ENCODE measurements at regions not wholly inside any gene's neighbourhood (a gene's known extent, or its start where the extent isn't known, plus 50 kb on each side); places are given as distances from the start of the nearest gene placed in this dataset.

DNA sequence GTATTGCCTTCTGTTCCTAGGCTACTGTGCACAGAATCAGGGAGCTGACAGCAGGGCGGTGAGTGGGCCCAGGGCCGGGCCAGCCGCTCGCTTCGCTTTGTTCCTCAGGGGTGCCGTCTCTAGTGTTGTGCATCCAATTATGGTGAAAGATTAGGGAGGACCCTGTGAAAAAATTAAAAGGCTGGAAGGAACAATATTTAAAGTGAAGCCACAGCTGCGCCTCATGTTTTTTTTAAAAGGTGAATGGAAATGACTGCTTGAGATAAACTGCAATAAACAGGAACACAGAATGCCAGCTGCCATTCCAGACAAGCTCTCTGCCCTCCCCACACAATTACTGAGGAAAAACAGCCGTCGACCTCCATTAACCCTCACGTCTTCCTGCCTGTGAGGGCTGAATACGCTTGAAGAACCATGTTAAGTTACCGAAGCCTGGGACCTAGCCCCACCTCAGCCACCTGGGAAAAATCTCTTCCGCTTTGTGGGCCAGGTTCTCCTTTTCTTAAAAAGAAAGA is 132.0 kb upstream of the IL12A start:
- Mint-ChIP-seq H3K27ac (no peak overlapping the region), H3K4me3 (no peak overlapping the region), H3K9me3 (peaks cover 0 to 1% (median 0%) of the 10 kb centered on the region in 8 donors), H3K4me1 (peaks cover 0 to 4% (median 3%) of the 10 kb centered on the region in 4 donors), H3K27me3 (peaks cover 9 to 36% of the 10 kb centered on the region in 2 donors), H3K36me3 (no peaks in the 10 kb centered on the region)
- Histone ChIP-seq H3K27me3 (ENCODE audit: insufficient read depth, low read length) (peaks cover 3% of the 10 kb centered on the region), H3K4me3 (ENCODE audit: low read length in 2 of 2) (no peak overlapping the region), H3K4me1 (ENCODE audit: insufficient read depth, low read length) (no peaks in the 10 kb centered on the region), H3K9me3 (ENCODE audit: control insufficient read depth in 1 of 2, low read length in 2 of 2) (no peaks in the 10 kb centered on the region), H3K27ac (ENCODE audit: low read depth, low read length) (no peak overlapping the region), H3K36me3 (ENCODE audit: insufficient read depth, low read length) (no peaks in the 10 kb centered on the region)
- intact Hi-C loops (cut with micrococcal nuclease): no loop called here
- DNase-seq: no peak
- ChIA-PET CTCF (ENCODE audit: partially characterized antibody) (no interaction called here), POLR2A (ENCODE audit: partially characterized antibody) (no interaction called here)

DNA sequence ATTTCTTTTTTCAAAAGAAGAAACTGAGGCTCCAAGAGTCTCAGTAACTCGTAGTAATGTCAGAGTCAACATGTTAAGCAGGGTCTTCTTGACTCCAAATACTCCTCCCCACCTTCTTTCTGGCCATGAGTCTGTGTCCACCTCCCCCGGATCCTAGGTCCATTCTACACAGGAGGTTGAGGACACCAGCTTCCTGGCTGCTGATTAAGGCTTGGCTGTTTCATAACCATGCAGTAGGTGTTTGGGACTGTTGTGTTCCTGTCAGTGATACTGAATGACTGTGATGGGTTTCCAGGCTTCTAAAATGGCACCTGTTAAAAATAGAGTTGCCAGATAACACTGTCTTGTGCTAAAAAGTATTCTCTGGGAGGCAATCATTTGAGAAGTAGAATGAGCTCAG is 130.8 kb upstream of the IL12A start:
- Mint-ChIP-seq H3K4me3 (no peak overlapping the region), H3K4me1 (peaks cover 0 to 4% (median 3%) of the 10 kb centered on the region in 4 donors), H3K9me3 (peaks cover 0 to 1% (median 0%) of the 10 kb centered on the region in 8 donors), H3K27me3 (peaks cover 9 to 33% of the 10 kb centered on the region in 2 donors), H3K27ac (no peak overlapping the region), H3K36me3 (no peaks in the 10 kb centered on the region)
- Histone ChIP-seq H3K27me3 (ENCODE audit: insufficient read depth, low read length) (peaks cover 3% of the 10 kb centered on the region), H3K9me3 (ENCODE audit: control insufficient read depth in 1 of 2, low read length in 2 of 2) (no peaks in the 10 kb centered on the region), H3K36me3 (ENCODE audit: insufficient read depth, low read length) (no peaks in the 10 kb centered on the region), H3K27ac (ENCODE audit: low read depth, low read length) (no peak overlapping the region), H3K4me3 (ENCODE audit: low read length in 2 of 2) (no peak overlapping the region), H3K4me1 (ENCODE audit: insufficient read depth, low read length) (no peaks in the 10 kb centered on the region)
- CTCF ChIA-PET (ENCODE audit: partially characterized antibody): no interaction called here
- POLR2A ChIA-PET (ENCODE audit: partially characterized antibody): no interaction called here
- no peak for DNase-seq
- intact Hi-C loops (cut with micrococcal nuclease): no loop called here

DNA sequence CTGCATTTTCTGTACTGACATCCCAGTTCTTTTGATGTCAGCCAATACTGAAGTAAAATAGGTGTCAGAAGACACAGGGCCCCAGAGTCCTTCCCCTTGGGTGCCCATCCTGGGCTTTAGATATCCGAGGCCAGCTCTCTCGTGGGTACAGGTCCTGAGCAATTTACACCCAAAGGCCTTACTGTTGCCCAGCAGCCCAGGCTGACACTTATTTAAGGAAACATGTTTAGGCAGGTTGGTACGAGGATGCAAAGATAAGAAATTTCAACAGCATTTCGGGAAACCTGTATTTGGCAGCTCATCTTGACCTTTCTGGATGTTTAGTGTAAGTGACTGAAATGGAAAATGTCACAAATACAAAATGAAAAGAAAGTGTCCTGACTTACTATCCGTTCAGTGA is 130.0 kb upstream of the IL12A start:
- no peaks in the 10 kb centered on the region for H3K4me1 ChIP-seq (ENCODE audit: insufficient read depth, low read length)
- H3K27me3 ChIP-seq (ENCODE audit: insufficient read depth, low read length): peaks cover 3% of the 10 kb centered on the region
- peaks cover 11 to 33% of the 10 kb centered on the region in 2 donors for H3K27me3 Mint-ChIP-seq
- H3K4me1 Mint-ChIP-seq: peaks cover 0 to 4% (median 3%) of the 10 kb centered on the region in 4 donors
- no peak overlapping the region for H3K4me3 Mint-ChIP-seq
- no peak overlapping the region for H3K27ac ChIP-seq (ENCODE audit: low read depth, low read length)
- no peaks in the 10 kb centered on the region for H3K9me3 ChIP-seq (ENCODE audit: control insufficient read depth in 1 of 2, low read length in 2 of 2)
- no peak for DNase-seq
- H3K36me3 ChIP-seq (ENCODE audit: insufficient read depth, low read length): no peaks in the 10 kb centered on the region
- no peak overlapping the region for H3K4me3 ChIP-seq (ENCODE audit: low read length in 2 of 2)
- intact Hi-C loops (cut with micrococcal nuclease): no loop called here
- no peaks in the 10 kb centered on the region for H3K36me3 Mint-ChIP-seq
- H3K27ac Mint-ChIP-seq: no peak overlapping the region
- ChIA-PET CTCF (ENCODE audit: partially characterized antibody) (no interaction called here), POLR2A (ENCODE audit: partially characterized antibody) (no interaction called here)
- H3K9me3 Mint-ChIP-seq: peaks cover 0 to 1% (median 0%) of the 10 kb centered on the region in 8 donors

DNA sequence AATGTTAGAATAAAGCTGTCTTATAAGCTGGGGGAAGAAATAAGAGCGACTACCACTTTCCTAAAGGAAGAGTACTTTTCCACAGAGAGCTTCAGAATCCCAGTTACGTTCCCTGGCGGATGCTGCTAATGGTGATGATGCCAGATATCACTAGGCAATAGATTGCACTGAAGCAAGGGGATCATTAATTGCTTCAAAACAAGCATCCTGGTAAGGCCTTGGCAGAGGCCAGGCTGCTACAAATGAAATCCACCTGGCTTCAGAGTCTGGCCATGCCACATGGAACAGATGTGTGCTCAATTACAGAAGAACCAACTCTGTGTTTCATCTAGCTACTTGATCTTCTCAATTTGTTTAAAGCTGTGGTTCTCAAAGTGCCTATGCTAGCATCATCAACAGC is 129.2 kb upstream of the IL12A start:
- H3K27ac ChIP-seq (ENCODE audit: low read depth, low read length): no peak overlapping the region
- no peaks in the 10 kb centered on the region for H3K36me3 ChIP-seq (ENCODE audit: insufficient read depth, low read length)
- H3K4me3 ChIP-seq (ENCODE audit: low read length in 2 of 2): no peak overlapping the region
- CTCF ChIA-PET (ENCODE audit: partially characterized antibody): interaction anchor here (0.6 kb wide), 1 partner anchor 626 kb away, joined by 3 read pairs; no protein-coding TSS in a partner anchor
- POLR2A ChIA-PET (ENCODE audit: partially characterized antibody): no interaction called here
- H3K27me3 ChIP-seq (ENCODE audit: insufficient read depth, low read length): peaks cover 3% of the 10 kb centered on the region
- Mint-ChIP-seq H3K36me3 (no peaks in the 10 kb centered on the region), H3K27me3 (peaks cover 13 to 27% of the 10 kb centered on the region in 2 donors), H3K9me3 (peaks cover 0 to 1% (median 0%) of the 10 kb centered on the region in 8 donors), H3K4me3 (no peak overlapping the region), H3K4me1 (peaks cover 0 to 4% (median 3%) of the 10 kb centered on the region in 4 donors), H3K27ac (no peak overlapping the region)
- no peaks in the 10 kb centered on the region for H3K9me3 ChIP-seq (ENCODE audit: control insufficient read depth in 1 of 2, low read length in 2 of 2)
- H3K4me1 ChIP-seq (ENCODE audit: insufficient read depth, low read length): no peaks in the 10 kb centered on the region
- intact Hi-C loops (cut with micrococcal nuclease): no loop called here
- no peak for DNase-seq

DNA sequence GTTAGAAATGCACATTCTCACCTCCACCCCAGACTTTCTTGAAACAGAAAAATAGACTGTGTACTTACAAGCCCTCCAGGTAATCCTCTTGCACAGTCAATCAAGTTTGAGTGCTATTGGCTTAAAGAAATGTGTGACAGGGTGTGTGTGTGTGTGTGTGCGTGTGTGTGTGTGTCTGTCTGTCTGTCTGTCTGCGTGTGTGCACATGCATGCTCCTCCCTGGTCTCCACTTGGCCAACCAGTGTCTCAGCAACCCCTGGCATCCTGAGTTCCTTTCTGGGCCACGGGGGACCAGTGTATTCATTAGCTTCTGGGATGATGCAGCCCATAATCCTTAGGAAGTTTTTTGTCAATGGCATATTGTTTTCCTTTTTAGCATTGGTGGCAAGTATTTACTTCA is 128.8 kb upstream of the IL12A start:
- H3K27me3 ChIP-seq (ENCODE audit: insufficient read depth, low read length): peaks cover 3% of the 10 kb centered on the region
- ChIA-PET POLR2A (ENCODE audit: partially characterized antibody) (no interaction called here), CTCF (ENCODE audit: partially characterized antibody) (interaction anchor here (0.6 kb wide), 1 partner anchor 626 kb away, joined by 3 read pairs; no protein-coding TSS in a partner anchor)
- H3K36me3 ChIP-seq (ENCODE audit: insufficient read depth, low read length): no peaks in the 10 kb centered on the region
- Mint-ChIP-seq H3K4me3 (no peak overlapping the region), H3K36me3 (no peaks in the 10 kb centered on the region), H3K9me3 (peaks cover 0 to 1% (median 0%) of the 10 kb centered on the region in 8 donors), H3K27ac (no peak overlapping the region), H3K4me1 (peaks cover 0 to 4% (median 3%) of the 10 kb centered on the region in 4 donors), H3K27me3 (peaks cover 13 to 25% of the 10 kb centered on the region in 2 donors)
- H3K4me3 ChIP-seq (ENCODE audit: low read length in 2 of 2): no peak overlapping the region
- no peak overlapping the region for H3K27ac ChIP-seq (ENCODE audit: low read depth, low read length)
- no peak for DNase-seq
- H3K4me1 ChIP-seq (ENCODE audit: insufficient read depth, low read length): no peaks in the 10 kb centered on the region
- H3K9me3 ChIP-seq (ENCODE audit: control insufficient read depth in 1 of 2, low read length in 2 of 2): no peaks in the 10 kb centered on the region
- intact Hi-C loops (cut with micrococcal nuclease): no loop called here

DNA sequence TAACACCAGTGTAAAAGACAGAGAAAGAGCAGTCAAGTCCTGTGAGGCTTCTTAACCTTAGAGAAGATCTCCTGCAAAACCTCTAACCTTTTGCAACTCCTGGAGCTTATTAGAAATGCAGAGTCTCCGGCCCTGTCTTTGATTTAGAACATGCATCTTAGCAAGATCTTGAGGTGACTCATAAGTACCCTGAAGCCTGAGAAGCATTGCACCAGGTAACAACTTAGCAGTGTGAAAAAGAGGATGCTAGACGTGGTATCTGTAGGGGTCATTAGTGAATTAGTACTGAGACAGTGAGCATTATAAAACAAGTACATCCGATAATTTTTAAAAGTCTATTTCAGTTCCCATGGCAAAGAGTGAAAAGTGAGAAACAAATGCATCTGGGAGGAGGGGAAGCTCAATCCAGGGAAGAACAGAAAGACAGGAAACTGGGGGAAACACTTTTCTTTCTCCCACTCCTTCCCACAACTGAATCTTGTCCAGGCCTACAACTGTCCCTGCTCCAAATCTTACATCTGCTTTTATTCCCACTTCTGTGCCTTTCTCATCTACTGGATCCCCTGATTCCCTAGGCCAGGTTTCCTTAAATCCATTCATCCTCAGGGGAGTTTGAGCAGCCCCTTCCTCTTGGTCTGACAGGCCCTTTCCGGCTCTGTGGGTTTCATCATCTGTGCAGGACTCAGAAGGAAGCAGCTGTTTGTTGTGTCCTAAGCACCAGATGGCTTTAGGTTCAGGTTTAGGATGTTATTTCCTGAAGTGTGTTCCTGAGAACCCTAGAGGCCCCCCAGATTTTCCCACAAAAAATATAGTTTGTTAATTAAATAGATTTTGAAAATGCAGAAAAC is 128.1 kb upstream of the IL12A start:
- intact Hi-C loops (cut with micrococcal nuclease): no loop called here
- Mint-ChIP-seq H3K27ac (no peak overlapping the region), H3K36me3 (no peaks in the 10 kb centered on the region), H3K27me3 (peaks cover 14 to 22% of the 10 kb centered on the region in 2 donors), H3K4me1 (peaks cover 0 to 4% (median 3%) of the 10 kb centered on the region in 4 donors), H3K9me3 (peaks cover 0 to 1% (median 0%) of the 10 kb centered on the region in 8 donors), H3K4me3 (no peak overlapping the region)
- Histone ChIP-seq H3K9me3 (ENCODE audit: control insufficient read depth in 1 of 2, low read length in 2 of 2) (no peaks in the 10 kb centered on the region), H3K27ac (ENCODE audit: low read depth, low read length) (no peak overlapping the region), H3K4me1 (ENCODE audit: insufficient read depth, low read length) (no peaks in the 10 kb centered on the region), H3K36me3 (ENCODE audit: insufficient read depth, low read length) (no peaks in the 10 kb centered on the region), H3K4me3 (ENCODE audit: low read length in 2 of 2) (no peak overlapping the region), H3K27me3 (ENCODE audit: insufficient read depth, low read length) (peaks cover 3% of the 10 kb centered on the region)
- no peak for DNase-seq
- POLR2A ChIA-PET (ENCODE audit: partially characterized antibody): no interaction called here
- CTCF ChIA-PET (ENCODE audit: partially characterized antibody): no interaction called here

DNA sequence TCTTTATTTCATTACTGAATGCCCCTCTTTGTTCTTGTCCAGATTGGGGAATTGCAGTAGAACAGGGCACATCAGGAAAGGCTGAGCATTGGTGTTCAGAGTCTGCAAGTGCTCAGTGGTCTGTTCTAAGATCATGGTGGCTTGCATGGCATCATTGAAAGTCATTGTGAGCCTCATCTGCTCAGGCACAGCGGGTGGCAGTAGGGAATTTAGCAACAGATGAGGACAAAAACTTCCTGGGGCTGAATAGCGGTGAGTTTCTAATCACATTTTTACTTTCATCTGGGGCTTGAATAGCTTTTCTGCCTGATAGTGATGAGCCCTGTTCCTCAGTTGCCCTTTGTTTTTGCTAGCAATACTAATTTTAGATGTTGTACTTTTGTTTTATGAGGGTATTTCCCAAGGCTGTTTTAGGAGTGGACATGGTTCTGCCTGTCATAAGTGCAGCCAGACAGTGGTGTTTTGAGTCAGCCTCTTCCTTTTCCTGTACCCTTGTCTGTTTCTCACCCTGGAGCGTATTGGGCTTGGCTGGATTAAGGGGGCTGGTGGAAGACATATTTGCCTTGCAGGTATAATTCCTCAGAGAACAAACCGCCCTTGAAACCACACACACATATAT is 127.2 kb upstream of the IL12A start:
- H3K27me3 Mint-ChIP-seq: peaks cover 14 to 18% of the 10 kb centered on the region in 2 donors
- peaks cover 0 to 4% (median 3%) of the 10 kb centered on the region in 4 donors for H3K4me1 Mint-ChIP-seq
- POLR2A ChIA-PET (ENCODE audit: partially characterized antibody): no interaction called here
- peaks cover 3% of the 10 kb centered on the region for H3K27me3 ChIP-seq (ENCODE audit: insufficient read depth, low read length)
- no peak overlapping the region for H3K4me3 ChIP-seq (ENCODE audit: low read length in 2 of 2)
- H3K4me3 Mint-ChIP-seq: no peak overlapping the region
- H3K9me3 Mint-ChIP-seq: peaks cover 0 to 1% (median 0%) of the 10 kb centered on the region in 8 donors
- H3K9me3 ChIP-seq (ENCODE audit: control insufficient read depth in 1 of 2, low read length in 2 of 2): no peaks in the 10 kb centered on the region
- H3K36me3 Mint-ChIP-seq: no peaks in the 10 kb centered on the region
- intact Hi-C loops (cut with micrococcal nuclease): no loop called here
- no peaks in the 10 kb centered on the region for H3K36me3 ChIP-seq (ENCODE audit: insufficient read depth, low read length)
- DNase-seq: no peak
- no peak overlapping the region for H3K27ac Mint-ChIP-seq
- H3K27ac ChIP-seq (ENCODE audit: low read depth, low read length): no peak overlapping the region
- no peaks in the 10 kb centered on the region for H3K4me1 ChIP-seq (ENCODE audit: insufficient read depth, low read length)
- CTCF ChIA-PET (ENCODE audit: partially characterized antibody): no interaction called here

Measured in CD4-positive, alpha-beta memory T cell (primary cell).